ENCODE measurements at regions not wholly inside any gene's neighbourhood (a gene's known extent, or its start where the extent isn't known, plus 50 kb on each side); places are given as distances from the start of the nearest gene placed in this dataset.
"Not testable (repeated sequence)": the region's sequence is repeated elsewhere in the genome, so short reads cannot be mapped to it uniquely, and the experiment has no call there.

- H3K27me3 ChIP-seq (replicated peaks in 1 of 2; ENCODE audit: control insufficient read depth in 2 of 2, insufficient read depth in 2 of 2, low read length in 1 of 2); FAIRE-seq; in situ Hi-C loops (cut with MboI); intact Hi-C loops (cut with micrococcal nuclease; ENCODE audit: unreplicated experiment); RAD21 ChIA-PET (ENCODE audit: unreplicated experiment); H2AFZ ChIP-seq (ENCODE audit: control insufficient read depth, low read depth, low read length); DNase-seq (ENCODE audit: low read depth, low spot score); H3K4me1 ChIP-seq (ENCODE audit: control insufficient read depth, insufficient read depth, low read length); ATAC-seq; SMC1A ChIA-PET (ENCODE audit: uncharacterized antibody, unreplicated experiment); H3K27ac ChIP-seq (ENCODE audit: control insufficient read depth, insufficient read depth); H3K9ac ChIP-seq (ENCODE audit: control insufficient read depth, insufficient read depth, low read length); BruUV-seq (replicated peaks); H3K4me2 ChIP-seq (ENCODE audit: control insufficient read depth, insufficient read depth); H3K4me3 ChIP-seq; H3K79me2 ChIP-seq (ENCODE audit: control insufficient read depth, insufficient read depth, low read length); POLR2A ChIA-PET; H3K9me3 ChIP-seq (replicated peaks; ENCODE audit: control insufficient read depth, insufficient read depth, low read length); H3K36me3 ChIP-seq (ENCODE audit: control insufficient read depth in 2 of 2, insufficient read depth in 2 of 2, low read length in 1 of 2); CTCF ChIA-PET; H4K20me1 ChIP-seq (ENCODE audit: control insufficient read depth, insufficient read depth): not testable (repeated sequence)
- 0% methylated on average over 1 of the region's 1 CpG for WGBS (ENCODE audit: insufficient coverage, insufficient replicate concordance, low lambda C conversion rate, missing lambda C conversion rate)
These were observed 132.7 kb downstream of the SNX10 start for GRCh38 chr7:26424319-26424718.

GRCh38 chr7:26425655-26426054, 134.0 kb downstream of the SNX10 start:
- POLR2A ChIA-PET = no interaction called here
- RAD21 ChIA-PET (ENCODE audit: unreplicated experiment) = no interaction called here
- no peak for FAIRE-seq

More at GRCh38 chr7:26425655-26426054, 134.0 kb downstream of the SNX10 start:
- intact Hi-C loops (cut with micrococcal nuclease; ENCODE audit: unreplicated experiment) = no loop called here
- H3K79me2 ChIP-seq (ENCODE audit: control insufficient read depth, insufficient read depth, low read length) = no peaks in the 10 kb centered on the region
- ATAC-seq (no peak), DNase-seq (ENCODE audit: low read depth, low spot score) (no peak)
- H3K4me3 ChIP-seq = no peak overlapping the region
- no peak overlapping the region for H3K27ac ChIP-seq (ENCODE audit: control insufficient read depth, insufficient read depth)
- ChIA-PET SMC1A (ENCODE audit: uncharacterized antibody, unreplicated experiment) (interaction anchor here (0.6 to 2.8 kb wide), 4 partner anchors 12 to 155 kb away, joined by 3 to 7 read pairs (median 4); no protein-coding TSS in a partner anchor), CTCF (interaction anchor here (0.8 to 1.0 kb wide), 2 partner anchors 13 to 57 kb away, joined by 3 read pairs; no protein-coding TSS in a partner anchor)
- 65% methylated on average over 1 of the region's 1 CpG for WGBS (ENCODE audit: insufficient coverage, insufficient replicate concordance, low lambda C conversion rate, missing lambda C conversion rate)
- H3K4me1 ChIP-seq (ENCODE audit: control insufficient read depth, insufficient read depth, low read length) = no peaks in the 10 kb centered on the region
- H3K27me3 ChIP-seq (replicated peaks in 1 of 2; ENCODE audit: control insufficient read depth in 2 of 2, insufficient read depth in 2 of 2, low read length in 1 of 2) = no peaks in the 10 kb centered on the region; a peak in 1 of 4 replicates
- H3K4me2 ChIP-seq (ENCODE audit: control insufficient read depth, insufficient read depth) = no peak overlapping the region
- no peaks in the 10 kb centered on the region for H3K36me3 ChIP-seq (ENCODE audit: control insufficient read depth in 2 of 2, insufficient read depth in 2 of 2, low read length in 1 of 2)
- no TSS peak for BruUV-seq (replicated peaks)
- no peak overlapping the region for H3K9ac ChIP-seq (ENCODE audit: control insufficient read depth, insufficient read depth, low read length)
- in situ Hi-C loops (cut with MboI) = no loop called here
- no peak overlapping the region for H2AFZ ChIP-seq (ENCODE audit: control insufficient read depth, low read depth, low read length)
- no peaks in the 10 kb centered on the region for H3K9me3 ChIP-seq (replicated peaks; ENCODE audit: control insufficient read depth, insufficient read depth, low read length)
- no peaks in the 10 kb centered on the region for H4K20me1 ChIP-seq (ENCODE audit: control insufficient read depth, insufficient read depth)
- TF ChIP-seq SRF (IDR thresholded peaks at IDR 0.05; ENCODE audit: low read depth in 2 of 2, low read length in 2 of 2) = no peak
- TF ChIP-seq EGR1 (IDR thresholded peaks at IDR 0.05; ENCODE audit: borderline replicate concordance in 1 of 2, low read depth in 2 of 2, low read length in 2 of 2) = no peak
- TF ChIP-seq CTCF (IDR thresholded peaks at IDR 0.05 in 2 of 3, conservative IDR thresholded peaks at IDR 0.05 in 1 of 3; ENCODE audit: control insufficient read depth in 2 of 3, extremely low read depth in 1 of 3, insufficient read depth in 1 of 3, low read depth in 3 of 3, low read length in 3 of 3) = no peak
- TF ChIP-seq BHLHE40 (IDR thresholded peaks at IDR 0.05; ENCODE audit: borderline replicate concordance in 1 of 2, low read depth in 2 of 2, low read length in 1 of 2) = no peak
- no peak for TF ChIP-seq STAT1 (conservative IDR thresholded peaks at IDR 0.05)
- no peak for TF ChIP-seq SREBF1 (IDR thresholded peaks at IDR 0.05; ENCODE audit: low read length)
- no peak for TF ChIP-seq HDAC2 (IDR thresholded peaks at IDR 0.05)
- no peak for TF ChIP-seq POLR2AphosphoS2 (IDR thresholded peaks at IDR 0.05; ENCODE audit: low read depth, low read length)
- TF ChIP-seq CREB1 (IDR thresholded peaks at IDR 0.05; ENCODE audit: low read depth) = no peak
- no peak for TF ChIP-seq TARDBP (IDR thresholded peaks at IDR 0.05; ENCODE audit: borderline replicate concordance)
- TF ChIP-seq TCF7 (IDR thresholded peaks at IDR 0.05; ENCODE audit: borderline replicate concordance) = no peak
- TF ChIP-seq, protein P1, sequence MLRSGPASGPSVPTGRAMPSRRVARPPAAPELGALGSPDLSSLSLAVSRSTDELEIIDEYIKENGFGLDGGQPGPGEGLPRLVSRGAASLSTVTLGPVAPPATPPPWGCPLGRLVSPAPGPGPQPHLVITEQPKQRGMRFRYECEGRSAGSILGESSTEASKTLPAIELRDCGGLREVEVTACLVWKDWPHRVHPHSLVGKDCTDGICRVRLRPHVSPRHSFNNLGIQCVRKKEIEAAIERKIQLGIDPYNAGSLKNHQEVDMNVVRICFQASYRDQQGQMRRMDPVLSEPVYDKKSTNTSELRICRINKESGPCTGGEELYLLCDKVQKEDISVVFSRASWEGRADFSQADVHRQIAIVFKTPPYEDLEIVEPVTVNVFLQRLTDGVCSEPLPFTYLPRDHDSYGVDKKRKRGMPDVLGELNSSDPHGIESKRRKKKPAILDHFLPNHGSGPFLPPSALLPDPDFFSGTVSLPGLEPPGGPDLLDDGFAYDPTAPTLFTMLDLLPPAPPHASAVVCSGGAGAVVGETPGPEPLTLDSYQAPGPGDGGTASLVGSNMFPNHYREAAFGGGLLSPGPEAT (IDR thresholded peaks at IDR 0.05; ENCODE audit: low read depth) = no peak

Data from GM12878 (cell line).